ENCODE measurements at regions not wholly inside any gene's neighbourhood (a gene's known extent, or its start where the extent isn't known, plus 50 kb on each side); places are given as distances from the start of the nearest gene placed in this dataset.

DNA sequence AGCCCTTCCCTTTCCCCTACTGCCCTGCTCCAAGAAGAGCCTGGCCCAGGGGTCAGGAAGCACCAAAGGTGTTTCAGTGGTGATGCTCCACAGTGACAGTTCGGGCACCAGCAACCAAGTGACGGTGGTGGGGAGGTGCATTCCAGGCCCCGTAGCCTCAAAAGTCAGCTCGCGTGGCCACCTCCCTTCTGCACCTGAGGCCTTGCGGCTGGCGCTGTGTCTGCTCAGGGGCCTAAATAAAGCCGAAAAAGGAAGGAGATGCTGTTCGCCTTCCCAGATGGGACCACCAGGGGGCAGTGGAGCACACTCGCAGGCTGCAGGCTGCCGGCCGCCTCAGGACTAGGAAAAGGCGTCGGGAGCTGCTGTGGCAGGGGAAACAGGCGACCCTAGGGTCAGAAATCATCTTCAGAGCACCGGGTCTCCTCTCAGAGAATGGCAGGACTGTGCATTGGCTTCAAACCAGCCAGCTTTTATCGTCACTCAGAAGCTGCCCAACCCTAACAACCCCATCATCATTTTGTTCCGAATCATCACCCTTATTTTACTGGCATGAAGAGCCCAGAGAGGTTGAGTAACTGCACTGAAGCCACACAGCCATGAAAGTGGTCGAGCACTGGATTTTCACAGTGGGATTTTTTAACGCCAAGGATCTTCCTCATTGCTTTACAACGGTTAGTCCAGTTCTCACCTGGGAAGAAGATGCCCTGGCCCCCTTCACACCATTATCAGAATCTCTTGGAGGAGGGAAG lies 213.0 kb upstream of the CELF4 start:
- peak; percentile 77 for DNase-seq

DNA sequence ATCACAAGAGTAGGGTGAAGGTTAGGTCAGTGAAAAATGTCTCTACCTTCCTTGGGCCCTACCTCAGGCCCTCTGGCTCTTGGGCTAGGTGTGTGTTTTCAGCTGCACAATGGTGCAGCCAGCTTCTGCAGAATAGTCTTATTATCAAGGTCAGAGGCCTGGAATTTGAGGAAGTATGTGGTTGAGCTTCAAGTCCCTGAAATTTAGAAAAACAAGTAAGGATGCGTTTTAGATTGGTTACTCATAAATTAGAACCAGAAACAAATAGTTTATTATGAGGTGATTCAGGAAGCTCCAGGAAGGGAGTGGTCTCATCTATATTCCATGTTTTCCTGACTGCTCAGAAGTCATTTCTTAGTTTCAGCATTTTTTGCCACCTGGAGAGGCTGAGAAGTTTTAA lies 204.2 kb upstream of the CELF4 start:
- DNase-seq, result no peak

GRCh38 chr18:37764541-37765288 lies 199.1 kb upstream of the CELF4 start:
- no peak for DNase-seq

GRCh38 chr18:37762076-37762621 lies 196.6 kb upstream of the CELF4 start:
- no peak for DNase-seq

GRCh38 chr18:37754141-37754540 lies 188.5 kb upstream of the CELF4 start:
- DNase-seq, result no peak

DNA sequence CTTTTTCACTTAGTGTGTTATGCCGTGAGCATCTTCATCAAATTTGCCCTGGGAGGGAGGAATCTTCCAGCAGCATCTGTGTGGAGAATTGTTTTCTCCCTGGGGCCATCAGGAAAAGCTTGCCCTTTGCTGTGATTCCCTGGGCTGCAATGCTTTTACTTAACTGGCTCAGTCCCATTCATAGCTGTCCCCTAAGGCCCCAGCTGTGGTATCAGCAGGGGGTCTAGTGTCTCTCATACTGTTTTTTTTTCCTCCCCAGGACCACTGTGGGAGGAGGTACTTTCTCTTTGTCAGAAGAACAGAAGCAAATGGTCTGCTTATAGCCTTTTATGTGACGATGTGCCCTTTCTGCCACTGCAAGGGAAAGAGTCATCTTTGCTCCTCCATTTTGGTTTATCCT lies 176.8 kb upstream of the CELF4 start:
- DNase-seq, result no peak

- no peak for DNase-seq
These were observed 175.5 kb upstream of the CELF4 start for GRCh38 chr18:37741032-37741623.

- no peak for DNase-seq
These were observed 168.8 kb upstream of the CELF4 start for GRCh38 chr18:37734406-37734805.

- DNase-seq, result no peak
These were observed 164.1 kb upstream of the CELF4 start for GRCh38 chr18:37729716-37730115.

GRCh38 chr18:37724206-37724605 lies 158.6 kb upstream of the CELF4 start:
- no peak for DNase-seq

DNA sequence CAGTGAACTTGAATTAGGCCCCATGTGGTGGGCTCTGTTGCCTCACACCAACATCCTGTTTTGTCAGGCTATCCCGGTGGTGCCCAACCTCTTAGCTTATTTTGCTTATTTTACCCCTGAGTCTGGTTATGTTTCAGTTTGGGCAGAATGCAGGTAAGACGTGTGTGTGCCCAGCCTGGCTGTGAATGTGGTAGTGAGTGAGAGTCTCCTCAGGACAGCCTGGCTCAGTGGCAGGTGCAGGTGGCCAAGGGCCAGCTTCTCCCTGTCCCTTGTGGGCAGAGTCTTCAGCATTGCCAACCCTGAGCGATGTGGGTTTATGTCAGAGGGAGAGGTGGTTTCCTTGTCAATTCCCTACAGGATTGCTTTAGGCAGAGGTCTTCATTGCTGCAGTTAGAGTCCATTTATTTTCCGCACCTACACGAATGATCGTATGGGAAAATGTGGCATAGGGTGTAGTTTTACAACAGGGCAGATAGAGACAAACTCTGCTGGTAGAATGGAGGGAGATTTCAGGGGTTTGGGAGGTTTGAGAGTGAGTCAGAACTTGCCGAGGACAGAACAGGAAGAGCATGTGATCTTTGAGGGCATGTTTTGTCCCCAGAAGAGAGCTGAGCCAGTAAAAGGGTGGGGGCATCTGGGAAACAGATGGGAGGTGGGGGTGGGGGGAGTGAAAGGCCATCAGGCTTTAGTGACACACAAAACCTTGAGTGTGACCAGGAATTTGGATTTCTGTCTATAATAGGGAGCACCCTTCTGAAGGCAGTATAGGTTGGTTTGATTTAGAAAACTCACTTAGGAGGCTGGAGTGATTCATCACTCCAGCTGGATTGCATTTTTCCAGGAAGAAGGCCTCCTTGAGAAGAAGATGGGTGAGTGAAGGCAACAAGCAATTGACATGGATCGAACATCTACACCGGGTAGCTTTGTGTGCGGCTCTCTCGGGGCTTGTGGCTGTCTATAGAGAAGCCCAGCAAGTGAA lies 156.2 kb upstream of the CELF4 start:
- DNase-seq, result no peak

DNA sequence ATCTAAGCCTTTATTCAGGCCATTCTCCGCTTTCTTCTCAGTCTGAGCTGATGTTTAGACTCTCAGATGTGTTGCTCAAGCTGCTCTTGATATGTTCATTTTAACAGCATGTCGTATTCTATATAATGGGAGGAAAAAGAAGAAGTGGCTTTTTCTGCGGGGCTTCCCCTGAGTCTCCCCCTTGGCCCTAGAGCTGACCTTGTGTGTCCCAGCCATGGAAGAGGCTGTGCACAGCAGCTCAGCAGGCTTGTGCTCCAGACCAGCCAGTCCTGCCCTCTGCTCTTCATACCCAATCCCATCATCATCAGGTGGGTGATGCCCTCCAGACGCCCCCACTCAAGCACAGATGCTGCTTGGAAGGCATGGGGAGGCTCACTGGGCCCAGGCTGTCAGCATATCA lies 155.1 kb upstream of the CELF4 start:
- DNase-seq, result no peak

- DNase-seq, result no peak
These were observed 152.1 kb upstream of the CELF4 start for GRCh38 chr18:37717656-37718055.

GRCh38 chr18:37717098-37717497 lies 151.5 kb upstream of the CELF4 start:
- no peak for DNase-seq

GRCh38 chr18:37716106-37716735 lies 150.6 kb upstream of the CELF4 start:
- DNase-seq, result no peak

DNA sequence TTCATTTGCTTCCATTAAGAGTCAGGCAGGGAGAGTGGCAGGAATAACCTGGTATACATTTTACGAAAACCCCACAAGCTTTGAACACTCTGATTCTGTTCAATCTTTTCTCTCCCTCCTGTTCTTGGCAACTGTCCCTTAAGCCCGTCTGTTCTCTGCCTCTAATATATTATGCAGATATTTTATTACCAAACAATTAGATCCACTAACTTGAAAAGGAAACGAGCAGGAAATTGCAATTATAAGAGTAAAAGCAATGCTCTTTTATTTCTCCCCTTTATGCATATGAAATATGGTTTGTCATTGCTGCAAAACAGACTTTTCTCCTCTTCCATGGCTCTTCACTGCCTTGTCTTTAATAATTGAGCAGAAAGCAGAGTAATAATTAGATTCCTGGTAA lies 149.1 kb upstream of the CELF4 start:
- DNase-seq, result no peak

DNA sequence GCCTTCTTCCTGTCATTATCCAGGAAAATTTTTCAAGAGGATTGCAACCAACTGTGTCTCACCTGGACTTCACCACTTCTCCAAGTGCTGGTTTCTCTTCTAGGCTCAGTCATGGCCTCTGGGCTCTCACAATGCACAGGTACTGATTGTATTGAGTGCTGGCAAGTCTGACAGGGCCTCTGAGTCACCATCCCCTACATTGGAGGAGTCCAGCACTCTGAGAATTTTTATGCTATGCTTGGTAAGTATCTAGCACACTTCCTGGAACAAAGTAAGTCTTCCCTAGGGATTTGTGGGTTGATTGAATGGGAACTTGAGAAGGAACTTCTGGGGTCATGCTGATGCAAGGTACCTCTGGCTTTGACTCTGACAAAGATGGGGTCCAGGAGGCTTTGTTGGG lies 147.2 kb upstream of the CELF4 start:
- DNase-seq, result no peak

DNA sequence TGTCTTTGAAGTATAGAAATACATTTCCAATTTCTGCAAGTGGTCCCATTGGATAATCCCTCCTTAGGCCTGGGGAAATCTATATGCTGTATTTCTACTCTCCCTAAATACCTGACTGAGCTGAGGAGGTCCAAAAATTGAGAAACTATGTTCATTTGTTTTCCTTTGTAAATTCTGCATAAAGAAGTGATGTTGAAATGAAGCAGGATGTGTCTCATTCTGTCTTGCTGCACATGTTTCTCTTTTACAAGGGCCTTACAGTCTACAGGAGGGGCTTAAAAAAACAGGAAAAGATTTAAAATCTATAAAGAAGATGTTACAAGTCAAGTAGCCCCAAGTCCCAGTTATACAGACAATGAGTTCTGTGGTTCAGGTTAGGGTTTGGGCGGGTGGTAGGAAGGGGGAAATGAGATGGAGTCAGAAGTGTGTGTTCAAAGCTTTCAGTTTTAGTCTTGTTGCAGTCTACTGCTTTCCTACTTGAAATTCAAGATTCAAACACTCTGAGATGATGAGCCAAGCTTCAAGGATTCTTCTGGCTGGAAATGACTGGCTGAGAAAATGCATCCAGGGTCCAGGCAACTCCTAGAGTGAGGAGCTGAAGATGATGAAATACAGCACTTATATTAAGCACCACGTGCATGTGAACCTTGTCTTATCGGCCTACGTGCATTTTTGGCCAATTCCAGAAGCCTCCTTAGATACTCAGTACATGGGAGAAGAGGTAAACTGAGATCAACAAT lies 146.3 kb upstream of the CELF4 start:
- no peak for DNase-seq

DNA sequence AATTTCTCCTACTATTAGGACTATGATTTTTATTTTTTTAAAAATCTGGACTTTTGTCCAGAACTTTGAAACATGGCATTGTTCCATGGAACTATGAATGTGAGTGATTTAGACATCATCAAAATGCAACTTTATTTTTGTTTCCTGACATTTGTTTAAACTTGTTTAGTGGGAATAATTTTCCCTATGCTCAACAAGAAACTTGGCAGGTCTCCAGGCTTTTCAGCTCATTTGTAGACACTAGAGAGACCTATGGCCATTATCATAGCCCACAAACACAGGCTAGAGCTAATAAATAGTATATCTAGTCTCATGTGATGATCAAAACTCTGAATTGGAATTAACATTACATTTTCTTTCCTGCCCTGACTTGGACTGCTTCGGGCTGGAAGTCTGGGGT lies 145.1 kb upstream of the CELF4 start:
- no peak for DNase-seq

DNA sequence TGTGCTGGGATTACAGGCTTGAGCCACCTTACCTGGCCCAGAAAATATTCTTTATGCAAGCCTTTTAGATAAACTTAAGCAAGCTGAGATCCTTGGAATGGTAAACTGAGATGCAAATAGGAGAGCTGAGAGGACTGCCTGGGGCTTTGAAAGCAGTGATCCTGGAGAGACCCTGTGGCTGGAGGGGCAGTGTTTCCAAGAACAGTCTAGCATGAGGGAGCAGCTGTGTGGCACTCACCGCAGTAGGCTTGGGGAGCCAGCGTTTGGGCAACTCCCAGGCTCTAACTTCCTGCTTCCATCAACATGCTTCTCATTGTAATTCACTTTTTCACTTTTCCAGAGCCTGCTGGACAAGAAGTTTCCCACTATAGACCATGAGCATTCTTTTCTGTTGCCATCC lies 144.1 kb upstream of the CELF4 start:
- no peak for DNase-seq

DNA sequence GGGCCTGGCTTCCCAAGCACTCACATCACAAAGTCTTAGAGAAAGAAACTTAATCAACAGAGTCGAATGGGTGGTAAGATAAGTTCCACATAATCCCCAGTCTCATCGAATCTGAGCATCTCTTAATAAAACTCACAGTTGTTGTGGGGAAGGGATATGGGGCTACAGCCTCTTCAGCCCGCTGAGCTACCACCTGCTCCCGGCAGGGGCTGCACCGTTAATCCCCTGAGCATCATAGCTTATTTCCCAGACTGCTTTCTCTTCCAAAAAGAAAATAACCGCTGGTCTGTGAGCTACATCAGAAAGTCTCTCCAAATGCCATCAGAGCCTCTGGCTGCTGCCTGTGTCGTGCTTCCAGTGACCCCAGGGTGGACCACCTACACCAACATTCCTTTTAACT lies 139.4 kb upstream of the CELF4 start:
- DNase-seq, result no peak
